ENCODE measurements at regions not wholly inside any gene's neighbourhood (a gene's known extent, or its start where the extent isn't known, plus 50 kb on each side); places are given as distances from the start of the nearest gene placed in this dataset.
A peak's percentile ranks its signal among the peaks of the same experiment; 100 is the strongest.

DNA sequence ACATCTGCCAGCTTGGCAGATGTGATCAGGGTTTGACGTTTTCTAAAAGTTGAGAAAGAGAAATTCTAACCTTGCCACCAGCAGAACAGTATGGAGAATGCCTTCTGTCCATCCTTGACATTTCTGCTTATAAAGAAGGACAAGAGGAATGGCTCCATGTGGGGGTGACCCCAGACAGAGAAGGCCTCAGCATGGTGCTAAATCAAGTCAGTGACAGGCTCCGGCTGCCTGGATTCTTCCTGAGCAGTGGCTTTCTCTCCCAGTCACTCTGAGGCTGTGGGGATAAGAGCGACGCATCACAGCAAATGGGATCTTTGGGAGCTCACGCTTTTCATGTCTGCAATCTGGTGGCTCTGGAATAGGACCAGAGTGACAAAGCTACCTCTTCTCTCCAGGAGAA is 640.2 kb upstream of the CAMK1G start:
- Histone ChIP-seq H3K4me3 (ENCODE audit: low read length) (no peak overlapping the region), H3K27me3 (ENCODE audit: control insufficient read depth, insufficient read depth, low read length) (no peaks in the 10 kb centered on the region), H3K4me2 (ENCODE audit: low read length) (no peak overlapping the region), H3K9ac (ENCODE audit: low read depth, low read length) (no peak overlapping the region), H3K9me3 (replicated peaks; ENCODE audit: low read length) (no peaks in the 10 kb centered on the region), H3K36me3 (ENCODE audit: insufficient read depth, low read length) (no peaks in the 10 kb centered on the region), H3K4me1 (ENCODE audit: control insufficient read depth, insufficient read depth, low read length) (peaks cover 11% of the 10 kb centered on the region)

DNA sequence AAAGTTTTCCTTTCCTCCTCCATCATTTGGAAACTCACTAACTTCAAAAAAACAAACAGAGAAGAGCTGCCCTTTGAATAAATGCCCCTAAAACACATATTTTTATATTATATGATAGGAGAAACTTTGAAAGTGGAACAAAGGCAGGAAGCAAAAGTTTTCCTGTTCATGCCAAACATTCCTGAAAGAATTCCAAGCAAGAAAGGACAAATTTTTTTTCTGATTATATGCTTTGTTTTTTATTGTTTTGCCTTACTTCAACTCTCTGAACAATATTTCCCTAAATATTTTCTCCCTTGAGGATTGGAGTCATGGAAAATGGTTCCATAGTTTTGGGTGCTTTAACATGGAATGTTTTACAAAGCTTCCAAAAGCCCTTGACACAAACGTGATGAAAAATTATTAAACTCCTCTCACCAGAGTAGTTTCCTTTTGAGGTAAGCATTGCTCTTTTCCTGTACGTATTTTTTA is 638.5 kb upstream of the CAMK1G start:
- Histone ChIP-seq H3K4me3 (ENCODE audit: low read length) (no peak overlapping the region), H3K9me3 (replicated peaks; ENCODE audit: low read length) (no peaks in the 10 kb centered on the region), H3K4me2 (ENCODE audit: low read length) (peak overlapping the region; percentile 33), H3K27me3 (ENCODE audit: control insufficient read depth, insufficient read depth, low read length) (no peaks in the 10 kb centered on the region), H3K9ac (ENCODE audit: low read depth, low read length) (peak overlapping the region; percentile 23), H3K4me1 (ENCODE audit: control insufficient read depth, insufficient read depth, low read length) (peaks cover 11% of the 10 kb centered on the region), H3K36me3 (ENCODE audit: insufficient read depth, low read length) (no peaks in the 10 kb centered on the region)

DNA sequence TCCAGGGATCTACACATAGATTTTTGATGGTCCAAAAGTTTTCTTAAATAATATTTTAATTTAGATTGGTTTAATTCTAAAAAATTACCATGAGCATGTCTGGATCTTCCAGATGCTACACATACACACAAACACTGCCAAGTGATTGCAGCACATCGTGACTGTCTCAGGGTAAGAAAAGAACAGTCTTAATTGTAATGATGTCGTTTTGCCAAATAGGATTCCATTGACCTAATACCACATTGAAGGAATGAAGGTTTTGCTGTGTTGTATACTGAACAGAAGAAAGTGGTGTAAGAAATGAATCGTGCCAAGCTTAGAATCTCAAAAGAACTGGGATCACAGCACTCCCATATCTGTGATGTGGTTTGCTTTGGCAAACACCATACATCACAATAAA is 633.3 kb upstream of the CAMK1G start:
- Histone ChIP-seq H3K4me1 (ENCODE audit: control insufficient read depth, insufficient read depth, low read length) (peaks cover 11% of the 10 kb centered on the region), H3K4me2 (ENCODE audit: low read length) (no peak overlapping the region), H3K4me3 (ENCODE audit: low read length) (no peak overlapping the region), H3K9me3 (replicated peaks; ENCODE audit: low read length) (no peaks in the 10 kb centered on the region), H3K9ac (ENCODE audit: low read depth, low read length) (no peak overlapping the region), H3K27me3 (ENCODE audit: control insufficient read depth, insufficient read depth, low read length) (no peaks in the 10 kb centered on the region), H3K36me3 (ENCODE audit: insufficient read depth, low read length) (no peaks in the 10 kb centered on the region)

DNA sequence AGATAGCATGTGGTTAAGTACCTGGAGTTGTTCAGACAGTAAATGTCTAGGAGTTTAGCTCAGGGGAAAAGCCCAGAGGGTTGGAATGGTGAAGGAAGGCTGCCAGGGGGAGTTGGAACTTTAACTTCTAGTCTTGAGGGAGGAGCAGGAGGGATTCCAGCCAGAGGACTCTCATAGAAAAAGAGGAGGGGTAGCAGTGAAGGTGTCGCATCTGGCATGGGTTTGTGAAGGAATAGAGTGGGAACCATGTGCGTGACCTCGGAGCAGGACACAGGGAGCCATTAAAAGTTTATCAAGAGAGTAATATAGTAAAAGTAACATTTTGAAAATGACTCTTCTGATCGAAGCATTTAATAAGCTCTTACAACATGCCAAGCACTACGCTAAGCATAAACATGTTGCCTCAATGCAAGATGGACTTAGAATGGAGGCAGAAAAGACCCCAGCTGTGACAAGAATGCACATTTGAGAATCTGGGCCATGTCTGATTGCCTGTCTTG is 632.4 kb upstream of the CAMK1G start:
- Histone ChIP-seq H3K9ac (ENCODE audit: low read depth, low read length) (no peak overlapping the region), H3K4me3 (ENCODE audit: low read length) (no peak overlapping the region), H3K9me3 (replicated peaks; ENCODE audit: low read length) (no peaks in the 10 kb centered on the region), H3K4me1 (ENCODE audit: control insufficient read depth, insufficient read depth, low read length) (peaks cover 10% of the 10 kb centered on the region), H3K36me3 (ENCODE audit: insufficient read depth, low read length) (no peaks in the 10 kb centered on the region), H3K27me3 (ENCODE audit: control insufficient read depth, insufficient read depth, low read length) (no peaks in the 10 kb centered on the region), H3K4me2 (ENCODE audit: low read length) (no peak overlapping the region)

DNA sequence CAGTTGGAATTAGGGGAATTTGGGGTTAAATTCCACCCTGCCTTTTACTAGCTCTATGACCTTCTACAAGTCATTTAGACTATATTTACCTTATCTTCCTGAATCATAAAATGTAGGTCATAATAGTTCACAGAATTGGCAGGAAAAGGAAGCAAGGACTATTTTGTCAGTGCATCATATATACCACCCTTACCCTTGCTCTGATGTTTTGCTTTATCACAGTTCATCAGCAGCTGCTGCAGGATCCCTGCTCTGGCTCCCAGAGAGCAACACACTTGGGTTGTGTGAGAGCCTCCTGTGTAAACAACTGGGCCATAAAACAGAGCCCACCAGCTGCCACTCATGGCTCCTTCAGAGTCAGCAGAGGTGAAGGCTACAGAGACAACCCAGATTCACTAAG is 631.6 kb upstream of the CAMK1G start:
- Histone ChIP-seq H3K9ac (ENCODE audit: low read depth, low read length) (no peak overlapping the region), H3K36me3 (ENCODE audit: insufficient read depth, low read length) (no peaks in the 10 kb centered on the region), H3K4me1 (ENCODE audit: control insufficient read depth, insufficient read depth, low read length) (peaks cover 10% of the 10 kb centered on the region), H3K4me3 (ENCODE audit: low read length) (no peak overlapping the region), H3K27me3 (ENCODE audit: control insufficient read depth, insufficient read depth, low read length) (no peaks in the 10 kb centered on the region), H3K4me2 (ENCODE audit: low read length) (no peak overlapping the region), H3K9me3 (replicated peaks; ENCODE audit: low read length) (no peaks in the 10 kb centered on the region)

DNA sequence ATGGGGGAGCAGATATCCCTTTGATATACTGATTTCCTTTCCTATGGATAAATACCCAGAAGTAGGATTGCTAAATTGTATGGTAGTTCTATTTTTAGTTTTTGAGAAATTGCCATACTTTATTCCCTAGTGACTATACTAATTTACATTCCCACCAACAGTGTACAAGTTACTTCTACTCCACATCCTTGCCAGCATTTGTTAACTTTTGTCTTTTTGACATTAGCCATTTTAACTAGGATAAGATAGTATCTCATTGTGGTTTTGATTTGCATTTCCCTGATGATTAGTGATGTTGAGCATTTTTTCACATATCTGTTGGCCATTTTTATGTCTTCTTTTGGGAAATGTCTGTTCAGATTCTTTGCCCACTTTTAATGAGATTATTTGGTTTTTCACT is 620.6 kb upstream of the CAMK1G start:
- no peaks in the 10 kb centered on the region for H3K36me3 ChIP-seq (ENCODE audit: insufficient read depth, low read length)
- no peak overlapping the region for H3K4me3 ChIP-seq (ENCODE audit: low read length)
- H3K4me1 ChIP-seq (ENCODE audit: control insufficient read depth, insufficient read depth, low read length), result no peaks in the 10 kb centered on the region
- no peak overlapping the region for H3K4me2 ChIP-seq (ENCODE audit: low read length)
- no peak overlapping the region for H3K9ac ChIP-seq (ENCODE audit: low read depth, low read length)
- no peaks in the 10 kb centered on the region for H3K27me3 ChIP-seq (ENCODE audit: control insufficient read depth, insufficient read depth, low read length)
- no peaks in the 10 kb centered on the region for H3K9me3 ChIP-seq (replicated peaks; ENCODE audit: low read length)

DNA sequence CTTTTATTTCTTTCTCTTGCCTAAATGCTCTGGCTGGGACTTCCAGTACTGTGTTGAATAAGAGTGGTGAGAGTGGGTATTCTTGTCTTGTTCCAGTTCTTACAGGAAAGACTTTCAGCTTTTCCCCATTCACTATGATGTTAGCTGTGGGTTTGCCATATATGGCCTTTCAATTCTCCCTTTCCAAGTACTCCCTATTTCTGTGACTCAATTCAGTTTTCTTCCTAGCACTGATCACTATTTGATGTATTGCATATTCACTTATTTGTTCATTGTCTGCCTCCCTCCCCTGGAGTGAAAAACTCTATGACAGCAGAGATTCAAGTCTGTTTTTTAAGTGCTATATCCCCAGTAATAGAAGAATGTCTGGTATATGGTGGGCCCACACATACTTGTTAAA is 618.2 kb upstream of the CAMK1G start:
- H3K36me3 ChIP-seq (ENCODE audit: insufficient read depth, low read length), result no peaks in the 10 kb centered on the region

DNA sequence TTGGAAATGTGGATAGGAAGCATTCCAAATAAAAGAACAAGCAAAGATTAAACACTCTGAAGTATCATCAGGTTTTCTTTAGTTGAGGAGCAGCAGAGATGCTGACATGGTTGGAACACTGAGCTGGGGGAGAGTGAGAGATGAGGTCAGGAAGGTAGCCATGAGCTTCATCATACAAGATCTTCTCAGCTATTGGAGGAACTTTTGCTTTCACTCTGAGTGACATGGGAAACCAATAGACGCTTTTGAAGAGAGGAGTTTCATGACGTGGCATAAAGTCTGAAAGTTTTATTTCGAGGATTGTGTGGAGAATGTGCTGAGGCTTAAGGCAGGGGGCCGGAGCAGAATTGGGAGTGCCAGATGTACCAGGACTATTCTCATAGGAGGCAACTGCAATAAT is 616.2 kb upstream of the CAMK1G start:
- no peaks in the 10 kb centered on the region for H3K4me1 ChIP-seq (ENCODE audit: control insufficient read depth, insufficient read depth, low read length)
- H3K27me3 ChIP-seq (ENCODE audit: control insufficient read depth, insufficient read depth, low read length), result peaks cover 6% of the 10 kb centered on the region
- H3K4me2 ChIP-seq (ENCODE audit: low read length), result no peak overlapping the region
- H3K36me3 ChIP-seq (ENCODE audit: insufficient read depth, low read length), result no peaks in the 10 kb centered on the region
- H3K9ac ChIP-seq (ENCODE audit: low read depth, low read length), result no peak overlapping the region
- no peaks in the 10 kb centered on the region for H3K9me3 ChIP-seq (replicated peaks; ENCODE audit: low read length)
- no peak overlapping the region for H3K4me3 ChIP-seq (ENCODE audit: low read length)

More for the DNA sequence above, 618.2 kb upstream of the CAMK1G start:
- Histone ChIP-seq H3K4me2 (ENCODE audit: low read length) (no peak overlapping the region), H3K27me3 (ENCODE audit: control insufficient read depth, insufficient read depth, low read length) (peaks cover 6% of the 10 kb centered on the region), H3K9me3 (replicated peaks; ENCODE audit: low read length) (no peaks in the 10 kb centered on the region), H3K9ac (ENCODE audit: low read depth, low read length) (no peak overlapping the region), H3K4me3 (ENCODE audit: low read length) (no peak overlapping the region), H3K4me1 (ENCODE audit: control insufficient read depth, insufficient read depth, low read length) (no peaks in the 10 kb centered on the region)

DNA sequence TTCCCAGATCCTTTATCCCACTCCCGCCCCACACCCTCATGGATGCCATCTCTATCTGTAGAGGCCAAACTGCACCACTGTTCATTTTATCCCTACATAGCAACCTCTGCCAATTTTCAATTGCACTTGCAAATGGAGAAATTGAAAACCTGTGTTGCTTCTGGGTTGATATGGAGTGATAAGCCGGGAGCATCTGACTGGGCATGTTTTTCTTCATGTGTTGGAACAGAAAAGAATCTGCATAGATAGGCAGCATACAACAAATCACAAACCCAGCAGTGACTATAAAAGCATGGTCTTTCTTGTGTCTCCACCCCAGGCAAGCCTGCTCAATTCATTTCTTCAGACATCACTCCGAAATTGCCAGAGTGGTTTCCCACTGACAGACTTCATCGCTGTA is 608.8 kb upstream of the CAMK1G start:
- no peaks in the 10 kb centered on the region for H3K9me3 ChIP-seq (replicated peaks; ENCODE audit: low read length)
- no peak overlapping the region for H3K4me2 ChIP-seq (ENCODE audit: low read length)
- peaks cover 16% of the 10 kb centered on the region for H3K4me1 ChIP-seq (ENCODE audit: control insufficient read depth, insufficient read depth, low read length)
- no peaks in the 10 kb centered on the region for H3K36me3 ChIP-seq (ENCODE audit: insufficient read depth, low read length)
- no peak overlapping the region for H3K9ac ChIP-seq (ENCODE audit: low read depth, low read length)
- no peaks in the 10 kb centered on the region for H3K27me3 ChIP-seq (ENCODE audit: control insufficient read depth, insufficient read depth, low read length)
- H3K4me3 ChIP-seq (ENCODE audit: low read length), result no peak overlapping the region

DNA sequence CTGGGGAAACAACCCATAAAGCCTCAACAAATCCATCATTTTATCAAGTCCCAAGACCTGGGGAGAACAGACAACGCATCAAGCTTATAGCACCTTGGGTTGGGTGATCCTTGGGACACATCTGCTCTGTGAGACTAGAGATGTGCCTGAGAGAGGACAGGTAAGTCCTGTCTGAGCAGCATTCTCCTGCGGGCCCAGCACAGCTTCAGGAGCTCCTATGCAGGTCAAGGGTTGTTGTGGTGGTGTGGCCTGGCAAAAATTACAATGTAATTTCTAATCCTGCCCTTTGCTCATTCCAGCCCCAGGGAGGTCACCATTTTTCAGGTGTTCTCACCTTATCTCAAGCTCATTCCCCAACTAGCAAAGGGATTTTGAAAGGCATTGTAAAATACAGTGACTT is 608.1 kb upstream of the CAMK1G start:
- no peak overlapping the region for H3K9ac ChIP-seq (ENCODE audit: low read depth, low read length)
- no peaks in the 10 kb centered on the region for H3K9me3 ChIP-seq (replicated peaks; ENCODE audit: low read length)
- H3K27me3 ChIP-seq (ENCODE audit: control insufficient read depth, insufficient read depth, low read length), result no peaks in the 10 kb centered on the region
- peaks cover 19% of the 10 kb centered on the region for H3K4me1 ChIP-seq (ENCODE audit: control insufficient read depth, insufficient read depth, low read length)
- no peak overlapping the region for H3K4me3 ChIP-seq (ENCODE audit: low read length)
- no peaks in the 10 kb centered on the region for H3K36me3 ChIP-seq (ENCODE audit: insufficient read depth, low read length)
- no peak overlapping the region for H3K4me2 ChIP-seq (ENCODE audit: low read length)

DNA sequence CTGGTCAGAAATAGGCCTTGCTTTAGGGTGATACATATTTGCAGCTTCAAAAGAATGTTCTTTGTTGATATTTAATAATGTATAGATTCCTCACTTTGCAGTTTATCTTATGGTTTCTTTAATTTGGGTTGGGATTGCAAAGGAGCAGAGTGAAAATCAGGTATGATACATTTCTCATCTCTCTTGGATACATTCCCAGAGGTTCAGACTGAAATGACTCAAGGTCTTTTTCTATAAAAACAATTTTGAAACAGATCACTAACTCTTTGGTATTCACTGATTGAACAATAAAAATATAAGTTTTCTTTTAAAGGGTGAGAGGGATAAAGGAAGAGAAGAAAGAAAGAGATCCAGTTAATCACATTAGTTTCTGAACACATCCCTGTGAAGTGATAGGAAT is 606.5 kb upstream of the CAMK1G start:
- Histone ChIP-seq H3K36me3 (ENCODE audit: insufficient read depth, low read length) (no peaks in the 10 kb centered on the region), H3K4me1 (ENCODE audit: control insufficient read depth, insufficient read depth, low read length) (peaks cover 19% of the 10 kb centered on the region), H3K9me3 (replicated peaks; ENCODE audit: low read length) (no peaks in the 10 kb centered on the region), H3K9ac (ENCODE audit: low read depth, low read length) (no peak overlapping the region), H3K4me3 (ENCODE audit: low read length) (no peak overlapping the region), H3K27me3 (ENCODE audit: control insufficient read depth, insufficient read depth, low read length) (no peaks in the 10 kb centered on the region), H3K4me2 (ENCODE audit: low read length) (peak overlapping the region; percentile 25)

DNA sequence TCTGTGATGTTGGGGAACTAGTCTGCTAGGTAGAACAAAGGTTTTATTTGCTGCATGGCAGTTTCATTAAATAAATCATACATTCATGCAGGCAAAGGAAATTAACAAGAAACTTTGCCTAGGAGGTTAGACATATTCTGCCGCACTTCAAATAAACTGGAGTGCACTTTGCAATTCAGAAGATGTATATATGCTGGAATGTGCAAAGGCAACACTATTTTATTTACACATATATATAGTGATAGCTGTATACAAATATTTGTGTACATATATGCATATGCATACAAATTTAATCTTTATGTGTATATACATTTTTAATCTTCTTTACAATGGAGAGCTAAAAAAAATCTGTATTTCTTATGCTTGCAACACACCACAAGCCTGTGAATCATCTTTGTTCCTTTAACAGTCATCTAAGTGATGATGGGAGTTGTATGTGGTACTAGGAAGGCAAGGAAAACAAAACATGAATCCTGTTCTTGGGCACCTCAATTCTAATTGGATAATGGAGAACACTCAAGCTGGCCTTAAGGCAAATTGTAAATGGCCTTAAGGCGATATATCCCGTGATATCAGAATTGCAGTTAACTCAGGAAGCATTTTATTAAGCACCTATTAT is 605.8 kb upstream of the CAMK1G start:
- H3K4me2 ChIP-seq (ENCODE audit: low read length), result peak overlapping the region; percentile 25
- H3K36me3 ChIP-seq (ENCODE audit: insufficient read depth, low read length), result no peaks in the 10 kb centered on the region
- H3K9me3 ChIP-seq (replicated peaks; ENCODE audit: low read length), result no peaks in the 10 kb centered on the region
- peaks cover 19% of the 10 kb centered on the region for H3K4me1 ChIP-seq (ENCODE audit: control insufficient read depth, insufficient read depth, low read length)
- H3K9ac ChIP-seq (ENCODE audit: low read depth, low read length), result no peak overlapping the region
- no peak overlapping the region for H3K4me3 ChIP-seq (ENCODE audit: low read length)
- no peaks in the 10 kb centered on the region for H3K27me3 ChIP-seq (ENCODE audit: control insufficient read depth, insufficient read depth, low read length)
